Medulla oblongata (tissue), 1 donor: ENCODE measurements at regions not wholly inside any gene's neighbourhood (a gene's known extent, or its start where the extent isn't known, plus 50 kb on each side); places are given as distances from the start of the nearest gene placed in this dataset.
"Not testable (repeated sequence)": the region's sequence is repeated elsewhere in the genome, so short reads cannot be mapped to it uniquely, and the experiment has no call there.

Source experiments
- DNase-seq: peaks from one replicate; pipeline ENCODE4 v3.0.0-alpha.2; 2015; ENCODE audit errors: extremely low spot score

DNA sequence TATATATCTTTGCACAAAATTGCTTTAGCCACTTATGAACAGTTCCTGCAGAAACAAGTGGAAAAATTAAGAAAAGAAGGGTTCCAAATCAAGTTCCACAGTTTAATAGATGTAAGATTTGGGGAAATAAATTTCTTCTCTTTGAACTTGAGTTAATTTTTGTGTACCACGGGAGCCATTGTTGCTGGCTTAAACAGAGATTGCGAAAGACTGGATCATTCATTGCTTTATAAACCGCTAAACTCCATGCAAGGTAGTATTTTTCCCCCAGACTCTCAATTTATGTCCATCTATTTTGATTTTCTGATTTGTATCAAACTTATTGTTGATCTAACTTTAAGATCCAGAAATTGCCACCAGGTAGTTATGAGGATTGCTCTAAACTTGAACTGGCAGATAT, 246.1 kb upstream of the ADGRL4 start:
- no peak for DNase-seq

DNA sequence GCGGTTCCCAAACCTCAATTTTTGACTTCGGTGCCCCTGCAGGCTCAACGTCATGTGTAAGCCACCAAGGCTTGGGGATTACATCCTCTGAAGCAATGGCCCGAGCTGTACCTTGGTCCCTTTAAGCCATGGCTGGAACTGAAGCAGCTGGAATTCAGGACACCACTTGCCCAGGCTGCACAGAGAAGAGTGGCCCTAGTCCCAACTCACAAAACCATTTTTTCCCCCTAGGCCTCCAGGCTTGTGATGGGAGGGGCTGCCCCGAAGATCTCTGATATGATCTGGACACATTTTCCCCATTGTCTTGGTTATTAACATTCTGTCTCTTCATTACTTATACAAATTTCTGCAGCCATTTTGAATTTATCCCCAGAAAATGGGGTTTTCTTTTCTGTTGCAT, 233.3 kb upstream of the ADGRL4 start:
- DNase-seq = no peak

DNA sequence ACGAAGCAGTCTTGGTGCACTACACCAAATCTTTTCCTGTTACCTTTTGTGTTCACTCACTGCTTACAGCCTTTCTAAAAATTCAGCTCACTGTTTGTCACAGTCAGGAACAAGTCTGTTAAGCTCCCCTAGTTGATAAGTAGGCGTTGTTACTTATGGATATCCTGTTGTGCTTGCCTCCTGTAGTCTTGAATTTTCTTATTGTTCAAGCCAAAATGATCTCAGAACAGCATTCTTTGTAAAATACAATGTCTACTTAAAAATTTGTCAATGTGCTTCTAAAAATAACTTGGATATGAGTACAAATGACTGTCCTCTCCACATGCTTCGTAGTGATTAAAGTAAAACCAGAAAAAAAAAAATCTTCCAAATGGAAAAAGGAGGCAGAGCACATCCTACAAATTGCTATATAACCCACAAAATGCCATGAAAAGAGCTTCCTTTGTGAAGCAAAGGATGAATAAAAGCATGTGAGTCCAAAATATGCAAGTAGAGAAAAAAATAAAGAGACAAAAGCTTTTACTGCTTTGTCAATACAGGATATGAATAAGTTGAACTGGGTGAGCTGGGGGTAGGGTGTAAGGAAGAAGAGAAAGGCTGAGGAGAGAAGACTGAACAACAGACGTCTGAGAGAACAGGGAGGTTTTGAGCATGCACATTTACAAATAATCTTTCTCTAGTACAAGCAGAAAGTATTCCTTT, 228.9 kb upstream of the ADGRL4 start:
- no peak for DNase-seq

DNA sequence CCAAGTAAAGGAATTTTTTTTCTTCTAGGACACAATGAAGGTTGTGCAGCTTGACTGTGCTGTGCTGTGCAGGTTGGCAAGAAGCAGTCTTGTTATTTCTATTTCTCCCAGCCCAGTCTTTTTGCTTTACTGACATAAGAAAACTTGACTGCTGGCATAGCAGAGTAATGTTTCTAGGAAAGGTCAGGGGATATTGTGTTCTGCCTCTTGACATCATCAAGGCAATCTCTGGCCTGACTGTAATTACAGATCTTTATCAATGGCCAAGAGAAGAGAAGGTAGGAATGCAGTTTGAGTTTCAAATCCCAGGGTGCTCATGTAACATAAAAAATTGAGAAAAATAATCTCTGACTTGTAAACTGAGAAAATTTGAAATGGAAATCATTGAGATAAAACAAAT, 226.3 kb upstream of the ADGRL4 start:
- no peak for DNase-seq

DNA sequence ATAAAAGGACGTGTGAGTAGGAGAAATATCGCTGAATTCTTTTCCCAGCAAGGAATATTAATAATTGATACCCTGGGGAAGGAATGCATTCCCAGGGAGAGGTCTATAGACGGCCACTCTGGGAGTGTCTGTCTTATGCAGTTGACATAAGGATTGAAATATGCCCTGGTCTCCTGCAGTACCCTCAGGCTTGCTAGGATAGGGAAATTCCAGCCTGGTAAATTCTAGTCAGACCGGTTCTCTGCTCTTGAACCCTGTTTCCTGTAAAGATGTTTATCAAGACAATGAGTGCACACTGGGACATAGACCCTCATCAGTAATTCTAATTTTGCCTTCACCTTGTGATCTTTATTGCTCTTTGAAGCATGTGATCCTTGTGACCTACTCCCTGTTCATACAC, 224.2 kb upstream of the ADGRL4 start:
- DNase-seq = not testable (repeated sequence)

DNA sequence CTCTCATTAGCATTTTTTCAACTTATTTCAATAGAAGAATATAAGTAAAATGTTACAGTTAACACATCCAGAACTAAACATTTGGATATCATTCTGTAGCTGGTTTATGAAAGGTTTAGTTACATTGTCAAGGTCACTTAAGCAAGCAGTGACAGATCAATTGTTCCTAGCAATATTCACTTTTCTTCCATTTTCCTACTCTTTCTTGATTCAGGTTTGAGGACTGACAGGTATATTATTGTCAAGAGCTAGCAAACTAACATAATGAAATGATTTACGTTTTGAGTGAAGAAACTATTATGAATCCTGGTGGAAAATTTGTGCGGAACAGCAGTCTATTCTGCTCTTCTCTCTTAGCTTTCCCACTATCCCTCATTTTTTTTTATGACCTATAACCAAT, 220.4 kb upstream of the ADGRL4 start:
- DNase-seq = no peak

DNA sequence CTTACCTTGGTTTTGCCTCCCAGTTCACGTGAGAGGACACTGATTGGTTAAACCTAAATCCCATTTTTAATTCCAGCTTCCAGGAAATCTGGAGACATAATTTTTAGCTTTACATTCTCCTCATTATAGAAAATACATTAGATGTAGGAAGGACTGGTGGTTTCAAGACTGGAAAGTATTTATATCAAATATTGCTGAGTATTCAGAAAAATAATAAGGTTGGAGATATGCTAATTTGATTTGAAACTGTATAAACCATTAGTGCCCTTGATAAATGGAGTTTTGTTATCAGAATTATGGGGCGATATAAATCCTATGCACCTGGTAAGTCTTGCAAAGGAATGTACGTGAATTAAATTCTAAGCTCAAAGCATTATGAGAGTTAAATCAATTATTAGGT, 218.0 kb upstream of the ADGRL4 start:
- DNase-seq = no peak

DNA sequence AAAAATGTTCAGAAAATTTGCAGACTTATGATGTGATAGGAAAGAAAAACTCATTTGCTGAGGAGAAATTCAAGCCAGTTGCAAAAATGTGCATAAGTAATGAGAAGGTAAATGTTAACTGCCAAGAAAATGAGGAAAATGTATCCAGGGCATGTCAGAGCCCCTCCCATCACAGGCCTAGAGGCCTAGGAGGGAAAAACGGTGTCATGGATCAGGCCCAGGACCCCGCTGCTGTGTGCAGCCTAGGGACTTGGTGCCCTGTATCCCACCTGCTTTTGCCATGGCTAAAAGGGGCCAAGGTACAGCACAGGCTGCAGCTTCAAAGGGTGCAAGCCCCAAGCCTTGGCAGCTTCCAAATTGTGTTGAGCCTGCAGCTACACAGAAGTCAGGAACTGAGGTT, 214.0 kb upstream of the ADGRL4 start:
- DNase-seq = no peak

DNA sequence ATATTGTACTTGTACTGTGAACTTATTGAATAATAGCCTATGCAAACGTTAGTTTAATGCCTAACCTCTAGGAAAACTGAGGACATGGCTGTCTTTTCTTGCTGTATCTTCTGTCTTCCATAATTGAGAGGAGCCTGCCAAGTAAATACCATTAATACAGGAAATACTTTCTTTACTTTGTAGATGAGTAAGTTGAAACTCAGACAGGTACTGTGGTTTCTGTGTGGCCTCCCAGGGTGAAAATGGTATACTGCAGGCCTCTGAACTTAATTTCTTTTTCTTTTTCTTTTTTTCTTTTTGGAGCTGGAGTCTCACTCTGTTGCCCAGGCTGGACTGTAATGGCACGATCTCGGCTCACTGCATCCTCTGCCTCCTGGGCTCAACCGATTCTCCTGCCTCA, 208.8 kb upstream of the ADGRL4 start:
- DNase-seq = no peak

DNA sequence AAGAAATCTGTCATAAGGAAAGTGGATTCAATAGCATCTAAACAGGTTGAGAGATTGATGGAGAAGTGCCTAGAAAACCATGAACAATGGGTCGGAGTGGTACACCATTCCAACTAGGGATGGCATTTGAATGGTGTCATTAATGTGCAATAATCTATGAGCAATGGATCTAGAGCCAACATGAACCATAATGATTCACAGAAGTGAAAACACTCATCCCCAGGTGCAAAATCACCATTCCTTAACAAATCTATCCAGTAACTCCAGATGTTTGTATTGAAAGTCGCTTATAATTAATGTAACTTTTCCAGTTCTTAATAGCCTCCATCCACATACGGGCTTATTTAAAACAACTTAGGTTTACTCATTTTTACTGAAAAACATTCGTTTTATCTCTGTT, 201.3 kb upstream of the ADGRL4 start:
- DNase-seq = no peak

DNA sequence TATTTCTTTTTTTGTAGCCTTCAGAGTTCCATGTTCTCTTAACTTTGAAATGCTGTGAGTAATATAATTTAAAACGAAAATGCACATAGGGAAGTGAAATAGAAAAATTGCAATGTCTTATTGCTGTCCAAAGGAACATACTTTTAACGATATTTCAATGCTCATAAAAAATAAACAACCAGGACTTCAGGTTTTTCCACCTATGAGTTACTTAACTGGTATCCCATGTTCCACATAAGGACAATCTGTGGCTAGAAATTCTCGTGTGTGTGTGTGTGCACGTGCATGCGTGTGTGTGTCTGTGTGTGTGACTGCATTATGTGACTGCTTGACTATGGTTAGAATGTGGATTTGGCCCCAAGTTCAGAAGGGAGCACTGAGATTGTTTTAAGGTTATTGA, 200.8 kb upstream of the ADGRL4 start:
- no peak for DNase-seq

DNA sequence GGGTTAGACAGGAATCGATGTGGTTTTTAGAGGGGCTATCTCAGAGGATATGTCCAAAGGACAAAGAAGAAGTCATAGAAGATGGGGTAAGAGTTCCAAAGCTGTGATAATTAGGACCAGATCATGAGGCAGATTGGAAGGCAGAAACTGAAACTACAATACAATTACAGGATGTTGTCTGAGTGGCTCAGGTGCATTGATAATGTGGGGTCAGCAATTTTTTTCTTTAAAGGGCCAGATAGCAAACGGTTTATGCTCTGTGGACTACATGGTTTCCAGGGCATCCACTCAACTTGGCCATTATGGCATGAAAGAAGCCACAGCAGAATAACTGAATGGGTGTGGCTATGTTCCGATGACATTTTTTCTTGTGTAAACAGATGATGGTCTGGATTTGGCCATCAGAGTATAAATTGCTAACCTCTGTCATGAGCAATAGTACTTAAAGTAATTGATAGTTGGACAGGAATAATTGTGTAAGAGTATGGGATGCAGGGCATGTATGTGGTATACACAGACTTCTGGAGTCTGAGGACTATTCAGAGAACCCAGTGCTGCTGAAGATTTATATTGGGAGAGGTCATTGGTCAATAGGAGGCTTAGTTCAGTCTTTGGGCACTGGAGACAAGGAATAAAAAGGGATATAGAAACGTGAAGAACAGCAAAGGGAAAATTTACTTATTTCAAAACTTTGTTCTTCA, 198.4 kb upstream of the ADGRL4 start:
- no peak for DNase-seq

DNA sequence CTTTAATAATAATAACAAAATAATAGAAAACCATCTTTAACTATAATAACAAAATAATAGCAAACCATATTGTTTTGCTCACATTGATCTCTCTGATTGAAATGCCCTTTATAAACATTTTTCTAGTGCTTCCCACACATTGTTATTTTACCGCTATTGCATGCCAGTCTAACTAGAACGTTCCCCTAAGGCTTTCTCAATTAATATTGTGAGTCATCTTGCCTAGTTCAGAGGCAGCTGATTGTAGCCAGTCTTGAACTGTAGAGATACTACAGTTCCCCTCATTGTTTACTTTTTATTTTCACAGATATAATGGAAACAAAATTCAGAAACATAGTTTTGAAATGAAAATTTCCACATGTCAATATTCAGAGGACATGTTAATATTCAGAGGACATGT, 192.3 kb upstream of the ADGRL4 start:
- DNase-seq = no peak

DNA sequence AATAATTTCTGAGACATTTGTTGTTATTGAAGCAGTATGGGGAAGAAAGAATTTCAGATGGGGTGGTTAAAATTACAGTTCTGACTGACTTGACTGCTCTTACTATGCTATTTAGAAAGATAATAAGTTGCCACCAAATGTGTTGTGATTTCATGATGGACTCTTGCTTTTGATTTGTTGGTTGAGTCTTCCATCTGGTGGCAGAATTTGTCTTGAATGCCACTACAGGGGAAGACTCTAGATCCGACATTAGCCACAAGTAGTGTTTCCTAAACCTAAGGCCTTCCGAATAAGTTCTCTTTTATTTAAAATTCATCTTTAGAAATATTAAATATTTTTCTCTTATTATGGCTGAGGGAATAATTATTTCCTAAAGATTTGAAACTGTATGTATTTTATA, 190.9 kb upstream of the ADGRL4 start:
- DNase-seq = peak; percentile 34

DNA sequence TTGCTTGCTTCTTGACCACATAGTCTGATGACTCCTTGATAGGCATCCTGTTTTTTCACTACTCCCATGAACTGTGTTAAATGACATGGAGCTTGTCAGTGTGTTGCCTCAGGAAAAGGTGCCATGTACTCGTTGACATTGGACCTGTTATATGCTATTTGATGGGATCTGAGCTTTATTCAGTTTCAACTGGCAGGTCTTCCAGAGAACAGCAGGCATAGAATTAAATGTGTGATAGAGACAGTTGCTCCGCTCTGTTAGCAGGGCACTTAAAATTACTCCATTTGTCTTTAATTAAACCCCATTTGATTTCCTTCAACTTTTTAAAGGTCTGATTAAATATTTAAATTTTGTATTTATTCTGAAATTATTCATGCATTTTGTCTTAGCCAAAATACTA, 189.7 kb upstream of the ADGRL4 start:
- DNase-seq = no peak

DNA sequence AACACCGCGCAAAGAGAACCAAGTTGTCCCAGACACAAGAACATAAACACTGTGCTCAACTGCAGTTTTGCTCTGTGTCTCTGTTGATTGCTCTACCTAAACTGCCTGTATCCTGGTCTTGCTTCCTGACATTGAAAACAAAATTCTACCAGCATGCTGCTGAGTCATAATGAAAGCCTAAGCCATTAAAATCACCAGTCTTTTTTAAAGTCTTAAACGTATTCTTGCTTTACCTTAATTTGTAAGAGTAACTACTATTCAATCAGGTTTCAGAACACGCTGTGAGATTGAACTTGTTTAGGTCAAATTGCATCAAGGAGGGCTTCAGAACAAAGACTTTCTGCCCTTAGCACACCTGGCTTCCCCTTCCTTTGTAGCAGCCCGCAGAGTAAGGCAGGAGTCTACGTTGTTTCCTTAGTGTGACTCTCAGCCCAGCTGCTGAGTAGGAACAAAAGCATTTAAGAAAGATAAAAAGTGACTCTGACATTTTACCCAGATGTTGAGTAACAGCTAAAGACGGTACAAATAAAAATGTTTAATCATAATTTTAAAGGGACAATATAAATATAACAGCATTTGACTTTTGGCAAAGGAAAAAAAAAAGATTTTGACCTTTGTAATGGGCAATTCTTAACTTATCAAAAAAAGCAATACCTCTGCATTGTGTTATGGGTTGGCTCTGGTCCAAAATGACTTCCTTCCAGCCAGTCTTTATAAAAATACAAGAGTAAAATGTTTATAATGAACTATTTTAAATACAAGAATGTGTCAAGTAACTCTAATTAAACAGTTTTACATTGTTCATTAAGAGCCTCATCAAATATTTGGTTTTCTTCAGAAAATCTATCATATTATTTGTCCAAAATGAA, 186.9 kb upstream of the ADGRL4 start:
- DNase-seq = no peak

DNA sequence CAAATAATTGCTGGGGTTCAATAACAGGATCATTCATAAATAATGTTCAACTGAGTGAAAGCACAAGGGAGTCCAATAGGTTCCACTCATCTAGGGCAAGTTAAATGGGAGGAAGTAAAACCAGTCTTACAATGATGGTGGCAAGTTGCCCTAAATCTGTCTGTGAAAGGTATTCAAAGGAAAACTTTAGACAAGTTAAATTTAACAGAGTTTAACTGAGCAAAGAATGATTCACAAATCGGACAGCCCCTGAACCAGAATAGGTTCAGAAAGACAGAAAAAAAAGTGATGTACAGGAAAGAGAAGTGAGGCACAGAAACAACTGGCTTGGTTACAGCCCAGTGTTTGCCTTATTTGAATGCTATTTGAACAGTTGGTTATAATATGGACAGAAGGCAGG, 183.5 kb upstream of the ADGRL4 start:
- DNase-seq = no peak

DNA sequence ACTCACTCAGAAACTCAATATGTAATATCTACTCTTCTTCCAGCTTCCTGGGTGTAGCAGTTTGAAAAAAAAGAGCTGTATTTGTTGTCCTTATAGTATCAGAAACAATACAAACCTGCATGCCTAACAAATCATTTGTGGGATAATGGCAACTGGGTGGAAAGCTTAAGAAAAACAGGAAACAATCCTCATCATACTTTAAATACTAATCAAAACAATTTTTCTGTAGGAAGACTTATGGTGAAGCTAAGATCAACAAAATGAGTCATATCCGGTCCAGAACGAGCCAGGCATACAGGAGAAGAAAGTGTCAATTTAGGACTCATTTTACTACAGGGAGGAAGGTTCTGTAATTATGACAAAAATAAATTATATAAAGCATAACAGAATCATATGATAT, 181.8 kb upstream of the ADGRL4 start:
- no peak for DNase-seq

DNA sequence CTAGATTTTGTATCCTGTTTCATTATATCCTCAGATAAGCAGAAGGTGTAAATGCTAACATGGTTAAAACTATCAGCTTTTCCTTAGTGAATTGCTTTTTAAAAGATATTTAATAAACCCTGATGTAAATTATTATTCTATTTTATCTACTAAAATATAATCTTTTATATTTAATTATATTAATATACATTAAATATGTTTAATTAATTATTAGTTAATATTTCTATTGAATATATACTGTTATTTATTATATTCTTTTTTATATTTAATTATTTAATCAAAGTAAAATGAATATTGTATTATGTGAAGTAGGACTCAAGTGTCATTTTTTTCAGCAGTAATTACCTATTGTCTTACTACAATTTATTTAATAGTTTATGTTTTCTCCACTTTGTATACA, 179.7 kb upstream of the ADGRL4 start:
- DNase-seq = no peak

DNA sequence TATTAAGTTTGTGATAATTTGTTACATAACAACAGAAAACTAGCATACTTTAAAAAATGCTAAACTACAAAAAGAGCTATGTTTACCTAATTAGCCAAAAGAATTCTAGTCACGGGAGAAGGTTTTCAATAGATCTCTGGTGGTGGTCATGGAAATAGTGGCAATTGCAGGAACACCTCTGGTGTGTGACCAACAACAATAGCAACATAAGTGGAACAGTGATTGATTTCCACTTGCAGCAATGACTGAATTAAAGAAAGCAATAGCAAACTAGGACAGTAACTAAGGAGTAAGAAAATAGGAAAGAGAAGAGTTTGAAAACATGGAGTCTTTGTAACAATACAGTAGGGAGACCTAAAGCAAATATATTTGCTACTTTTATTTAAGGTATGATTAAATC, 171.3 kb upstream of the ADGRL4 start:
- no peak for DNase-seq

DNA sequence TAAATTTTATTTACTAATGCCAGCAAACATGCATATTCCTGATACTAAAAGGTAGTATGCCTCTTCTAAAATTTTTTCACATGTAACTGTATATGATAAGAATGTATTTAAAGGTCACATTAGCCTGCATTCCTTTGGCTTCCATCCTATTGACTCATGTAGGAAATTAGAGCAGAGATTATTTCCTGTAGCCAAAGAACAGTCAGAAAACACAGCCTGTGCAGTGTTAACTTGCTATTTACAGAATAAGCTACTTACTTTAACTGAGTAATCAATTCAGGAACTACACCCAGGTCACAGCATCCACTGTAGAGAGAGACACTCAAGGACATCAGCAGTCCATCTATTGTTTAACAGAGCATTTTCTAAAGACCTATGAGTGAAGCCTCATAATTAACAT, 154.5 kb upstream of the ADGRL4 start:
- no peak for DNase-seq

DNA sequence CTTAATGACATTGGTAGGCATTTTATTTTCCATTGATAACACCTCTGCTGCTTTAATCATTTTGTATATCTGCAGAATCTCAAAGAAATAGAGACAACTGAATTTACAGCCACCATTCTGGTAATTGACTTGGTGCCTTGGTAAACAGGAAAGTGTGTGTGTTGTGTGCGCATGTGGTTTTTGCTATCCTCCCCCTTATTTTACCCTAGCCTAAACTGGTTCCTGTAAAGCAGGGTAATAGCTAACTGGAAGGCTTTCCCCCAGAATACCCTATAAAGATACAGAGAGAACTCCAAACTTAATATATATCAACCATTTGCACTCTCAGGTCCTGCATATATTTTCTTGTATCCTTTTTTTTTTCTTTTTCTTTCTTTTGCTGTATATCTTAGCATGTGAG, 149.5 kb upstream of the ADGRL4 start:
- no peak for DNase-seq
